ENCODE measurements at regions not wholly inside any gene's neighbourhood (a gene's known extent, or its start where the extent isn't known, plus 50 kb on each side); places are given as distances from the start of the nearest gene placed in this dataset.

- no peak overlapping the region for H2BK120ac ChIP-seq (ENCODE audit: low read depth, low read length, poor library complexity, severe bottlenecking)
- no peak overlapping the region for H4K91ac ChIP-seq (ENCODE audit: insufficient read length, low read depth, low read length)
- H2BK20ac ChIP-seq (ENCODE audit: low read depth, low read length, poor library complexity, severe bottlenecking) = no peak overlapping the region
- H2BK5ac ChIP-seq (ENCODE audit: insufficient read length, low read length) = no peak overlapping the region
- Mint-ChIP-seq H3K4me1 (peaks cover 16 to 18% of the 10 kb centered on the region in 2 experiments), H3K27me3 (ENCODE audit: low read depth) (no peaks in the 10 kb centered on the region; the same call in 1 of the 2 replicates), H3K27ac (peak overlapping the region in 2 of 3 experiments; percentile 3 to 42; a peak in 4 of 7 replicates), H3K36me3 (ENCODE audit: insufficient read depth in 1 of 3, low read depth in 3 of 3) (peaks cover 0 to 2% (median 0%) of the 10 kb centered on the region in 3 experiments; a peak in 1 of 7 replicates), H3K9me3 (no peaks in the 10 kb centered on the region), H3K4me3 (peak overlapping the region in 1 of 2 experiments; percentile 39; a peak in 2 of 5 replicates)
- no peak overlapping the region for H2AFZ ChIP-seq (ENCODE audit: low read length)
- WGBS (ENCODE audit: extremely low coverage, insufficient read length, low lambda C conversion rate) = no CpG with 5 or more reads among the region's 1 CpG
- TF ChIP-seq, protein P1, sequence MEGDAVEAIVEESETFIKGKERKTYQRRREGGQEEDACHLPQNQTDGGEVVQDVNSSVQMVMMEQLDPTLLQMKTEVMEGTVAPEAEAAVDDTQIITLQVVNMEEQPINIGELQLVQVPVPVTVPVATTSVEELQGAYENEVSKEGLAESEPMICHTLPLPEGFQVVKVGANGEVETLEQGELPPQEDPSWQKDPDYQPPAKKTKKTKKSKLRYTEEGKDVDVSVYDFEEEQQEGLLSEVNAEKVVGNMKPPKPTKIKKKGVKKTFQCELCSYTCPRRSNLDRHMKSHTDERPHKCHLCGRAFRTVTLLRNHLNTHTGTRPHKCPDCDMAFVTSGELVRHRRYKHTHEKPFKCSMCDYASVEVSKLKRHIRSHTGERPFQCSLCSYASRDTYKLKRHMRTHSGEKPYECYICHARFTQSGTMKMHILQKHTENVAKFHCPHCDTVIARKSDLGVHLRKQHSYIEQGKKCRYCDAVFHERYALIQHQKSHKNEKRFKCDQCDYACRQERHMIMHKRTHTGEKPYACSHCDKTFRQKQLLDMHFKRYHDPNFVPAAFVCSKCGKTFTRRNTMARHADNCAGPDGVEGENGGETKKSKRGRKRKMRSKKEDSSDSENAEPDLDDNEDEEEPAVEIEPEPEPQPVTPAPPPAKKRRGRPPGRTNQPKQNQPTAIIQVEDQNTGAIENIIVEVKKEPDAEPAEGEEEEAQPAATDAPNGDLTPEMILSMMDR (conservative IDR thresholded peaks at IDR 0.05) = no peak
- no peaks in the 10 kb centered on the region for H3K79me2 ChIP-seq (ENCODE audit: insufficient read depth, low read length)
- H3K9ac ChIP-seq (ENCODE audit: extremely low read depth, insufficient read length, low read length) = no peak overlapping the region
- no peaks in the 10 kb centered on the region for H3K23me2 ChIP-seq (ENCODE audit: insufficient read length, low read depth, low read length, poor library complexity, severe bottlenecking)
- no peak overlapping the region for H2BK15ac ChIP-seq (ENCODE audit: low read depth, low read length)
- H3K4me1 ChIP-seq (ENCODE audit: insufficient read depth, low read length) = no peaks in the 10 kb centered on the region
- H3K4ac ChIP-seq (ENCODE audit: low read depth, low read length) = no peak overlapping the region
- H3K27me3 ChIP-seq (ENCODE audit: insufficient read depth, low read length) = no peaks in the 10 kb centered on the region
- no peak overlapping the region for H4K8ac ChIP-seq (replicated peaks; ENCODE audit: insufficient read length, low read depth, low read length)
- no peaks in the 10 kb centered on the region for H3K9me3 ChIP-seq (ENCODE audit: control insufficient read depth, low read depth, low read length)
- H4K20me1 ChIP-seq (ENCODE audit: control insufficient read depth, insufficient read depth, insufficient read length) = no peaks in the 10 kb centered on the region
- H2AK5ac ChIP-seq (ENCODE audit: insufficient read length, low read length) = no peak overlapping the region
- no peak overlapping the region for H3T11ph ChIP-seq (ENCODE audit: low read length)
- H3K18ac ChIP-seq (ENCODE audit: insufficient read length, low read depth, low read length) = no peak overlapping the region
- no peak overlapping the region for H3K23ac ChIP-seq (ENCODE audit: insufficient read length, low read depth, low read length)
- no peak overlapping the region for H3K27ac ChIP-seq (ENCODE audit: insufficient read length, low read depth, low read length)
- H3K56ac ChIP-seq (ENCODE audit: insufficient read length, low read depth, low read length) = no peak overlapping the region
- no peak for DNase-seq
- H4K5ac ChIP-seq (ENCODE audit: insufficient read length, low read depth, low read length) = no peak overlapping the region
- no peaks in the 10 kb centered on the region for H3K79me1 ChIP-seq (ENCODE audit: insufficient read depth, low read depth, low read length, poor library complexity, severe bottlenecking)
- no peak overlapping the region for H3K4me2 ChIP-seq (ENCODE audit: insufficient read depth, insufficient read length, low read length)
- H3K14ac ChIP-seq (ENCODE audit: insufficient read depth, low read length) = no peak overlapping the region
- H2BK12ac ChIP-seq (ENCODE audit: insufficient read length, low read depth, low read length) = no peak overlapping the region
Measured at GRCh38 chr11:8775734-8776133, 93.1 kb downstream of the RPL27A start.

Measured in H9 (cell line).